Nephron progenitor cell (in vitro differentiated cells): ENCODE measurements at regions not wholly inside any gene's neighbourhood (a gene's known extent, or its start where the extent isn't known, plus 50 kb on each side); places are given as distances from the start of the nearest gene placed in this dataset.

Experiments used
- DNase-seq: peaks from one replicate; pipeline ENCODE4 v3.0.0; 2021
- H3K27ac Mint-ChIP-seq: 2 replicates; pipeline ENCODE4 v1.8.0; 2021; ENCODE audit warnings: mild to moderate bottlenecking, moderate library complexity, mixed read lengths
- H3K27me3 Mint-ChIP-seq: 2 replicates; pipeline ENCODE4 v1.8.0; 2021; ENCODE audit warnings: mild to moderate bottlenecking, low read depth, mixed read lengths; ENCODE audit not compliant: poor library complexity
- H3K36me3 Mint-ChIP-seq: 2 replicates; pipeline ENCODE4 v1.8.0; 2021; ENCODE audit warnings: low read depth, mixed read lengths
- H3K4me1 Mint-ChIP-seq: 2 replicates; pipeline ENCODE4 v1.8.0; 2021; ENCODE audit warnings: mixed read lengths
- H3K4me3 Mint-ChIP-seq: 2 replicates; pipeline ENCODE4 v1.8.0; 2021; ENCODE audit warnings: mild to moderate bottlenecking, moderate library complexity, mixed read lengths
- H3K9me3 Mint-ChIP-seq: 2 replicates; pipeline ENCODE4 v1.8.0; 2021; ENCODE audit warnings: mild to moderate bottlenecking, moderate library complexity, mixed read lengths
- CTCF ChIP-seq: fragments of 200-600 bp; sonication (generic); IDR thresholded peaks from 2 replicates; pipeline ENCODE4 v1.5.0; 2021; ENCODE audit warnings: antibody characterized with exemption

- no peaks in the 10 kb centered on the region for H3K36me3 Mint-ChIP-seq
- H3K4me1 Mint-ChIP-seq = peaks cover 19% of the 10 kb centered on the region
- peaks cover 5% of the 10 kb centered on the region for H3K27me3 Mint-ChIP-seq
- no peak for TF ChIP-seq CTCF
- no peak for DNase-seq
- no peak overlapping the region for H3K27ac Mint-ChIP-seq
- no peak overlapping the region for H3K4me3 Mint-ChIP-seq
- no peaks in the 10 kb centered on the region for H3K9me3 Mint-ChIP-seq
These were observed 331.8 kb downstream of the FOXO1 start for GRCh38 chr13:40334616-40335015.

DNA sequence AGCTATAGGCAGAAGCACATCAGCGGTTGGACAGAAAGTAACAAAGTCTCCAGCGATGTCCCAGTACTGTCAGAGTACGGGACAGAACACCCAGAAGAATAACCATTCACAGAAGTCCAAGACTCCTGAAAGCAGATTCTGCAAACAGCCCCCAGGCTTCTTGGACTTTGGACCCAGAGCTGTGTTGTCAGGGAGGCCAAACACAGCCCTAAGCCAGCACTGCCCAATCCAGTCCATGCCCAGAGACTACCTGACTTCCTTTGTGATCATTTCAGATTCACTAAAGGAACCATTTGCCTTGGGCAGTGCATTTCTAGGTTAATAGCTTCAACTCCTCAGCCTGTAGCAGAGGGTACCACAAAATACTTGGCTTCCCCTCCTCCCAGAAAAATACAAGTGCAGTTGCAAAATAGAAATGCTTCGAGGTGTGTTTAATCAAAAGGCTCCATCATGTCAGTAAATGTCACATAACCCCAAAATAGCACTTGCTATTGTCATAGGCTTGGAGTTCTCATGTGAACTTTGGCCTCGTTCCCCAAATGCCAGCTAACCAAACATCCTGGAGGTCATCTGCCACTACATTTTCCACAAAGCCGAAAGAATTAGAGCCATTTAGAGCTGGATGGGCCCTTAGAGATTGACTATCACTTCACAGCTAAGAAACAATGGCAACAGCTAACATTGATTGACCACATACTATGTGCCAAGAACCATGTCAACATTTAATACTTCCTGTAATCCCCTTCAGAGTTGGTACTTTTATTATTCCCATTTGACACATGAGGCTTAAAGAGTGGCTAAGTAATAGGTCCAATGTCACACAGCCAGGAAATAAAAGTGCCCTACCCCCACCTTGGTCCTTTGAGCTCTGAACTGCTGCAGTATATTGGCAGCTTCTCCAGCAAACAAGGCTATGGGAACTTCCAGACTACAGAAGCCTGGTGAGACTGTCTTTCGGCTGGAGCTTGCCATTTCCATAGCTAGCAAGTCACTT, 329.9 kb downstream of the FOXO1 start:
- Mint-ChIP-seq H3K4me1 (peaks cover 30% of the 10 kb centered on the region), H3K36me3 (no peaks in the 10 kb centered on the region), H3K27ac (peak overlapping the region; percentile 58), H3K4me3 (no peak overlapping the region), H3K27me3 (peaks cover 5% of the 10 kb centered on the region), H3K9me3 (no peaks in the 10 kb centered on the region)
- DNase-seq = no peak
- no peak for TF ChIP-seq CTCF

DNA sequence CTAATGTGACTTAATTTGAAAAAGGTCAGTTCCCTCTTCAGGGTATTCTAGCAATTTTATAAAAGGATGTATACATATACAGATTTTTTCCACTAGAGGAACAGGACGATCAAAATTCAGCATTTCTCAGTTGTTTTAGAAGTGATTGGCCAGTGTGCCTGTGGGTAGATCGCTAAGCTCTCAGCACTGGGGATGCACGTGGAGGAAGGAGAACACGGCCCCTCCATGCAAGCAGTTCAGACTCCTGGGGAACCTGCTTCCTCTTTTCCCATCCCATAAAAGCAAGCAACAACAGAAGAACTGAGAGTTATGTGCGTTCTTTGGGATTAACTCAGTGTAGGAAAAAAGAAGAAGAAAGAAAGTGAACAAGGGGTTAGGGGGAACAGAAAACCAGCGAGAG, 328.8 kb downstream of the FOXO1 start:
- Mint-ChIP-seq H3K4me3 (no peak overlapping the region), H3K27ac (no peak overlapping the region), H3K27me3 (peaks cover 5% of the 10 kb centered on the region), H3K36me3 (no peaks in the 10 kb centered on the region), H3K9me3 (peaks cover 4% of the 10 kb centered on the region), H3K4me1 (peaks cover 39% of the 10 kb centered on the region)
- no peak for DNase-seq
- no peak for TF ChIP-seq CTCF

DNA sequence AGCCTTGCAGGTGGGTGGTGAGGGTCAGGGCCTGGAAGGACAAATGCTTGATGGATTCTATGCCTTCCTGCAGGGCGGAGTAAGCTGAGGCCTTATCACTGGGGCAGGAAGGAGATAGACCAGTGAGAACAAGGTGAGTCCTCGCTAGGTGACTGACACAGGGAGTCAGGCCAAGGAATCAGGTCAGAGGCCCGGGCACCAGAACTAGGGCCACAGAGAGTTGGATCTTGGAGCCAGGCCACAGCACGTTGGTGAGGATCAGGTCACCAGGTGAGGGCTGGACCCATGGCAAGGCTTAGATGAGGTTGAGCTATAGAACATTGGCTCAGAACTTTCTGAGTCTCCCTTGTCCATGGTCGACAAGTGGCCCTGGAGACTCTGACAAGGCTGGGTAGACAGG, 328.2 kb downstream of the FOXO1 start:
- Mint-ChIP-seq H3K27me3 (peaks cover 5% of the 10 kb centered on the region), H3K27ac (no peak overlapping the region), H3K9me3 (peaks cover 4% of the 10 kb centered on the region), H3K36me3 (no peaks in the 10 kb centered on the region), H3K4me1 (peaks cover 45% of the 10 kb centered on the region), H3K4me3 (no peak overlapping the region)
- no peak for DNase-seq
- TF ChIP-seq CTCF = no peak

- peaks cover 8% of the 10 kb centered on the region for H3K27me3 Mint-ChIP-seq
- TF ChIP-seq CTCF = no peak
- peaks cover 67% of the 10 kb centered on the region for H3K4me1 Mint-ChIP-seq
- no peak overlapping the region for H3K4me3 Mint-ChIP-seq
- peak overlapping the region; percentile 73 for H3K27ac Mint-ChIP-seq
- DNase-seq = no peak
- H3K9me3 Mint-ChIP-seq = peaks cover 4% of the 10 kb centered on the region
- no peaks in the 10 kb centered on the region for H3K36me3 Mint-ChIP-seq
These were observed 325.9 kb downstream of the FOXO1 start for GRCh38 chr13:40340368-40341095.
